ENCODE measurements at regions not wholly inside any gene's neighbourhood (a gene's known extent, or its start where the extent isn't known, plus 50 kb on each side); places are given as distances from the start of the nearest gene placed in this dataset.

GRCh38 chr12:116372815-116373214 is 95.3 kb upstream of the MED13L start:
- no peak overlapping the region for H3K4me3 Mint-ChIP-seq
- peaks cover 4% of the 10 kb centered on the region for H3K9me3 Mint-ChIP-seq
- intact Hi-C loops (cut with micrococcal nuclease), result no loop called here
- TF ChIP-seq CTCF (IDR thresholded peaks at IDR 0.05), result no peak
- H3K27me3 Mint-ChIP-seq, result no peaks in the 10 kb centered on the region
- DNase-seq (no peak), ATAC-seq (no peak)
- no peak overlapping the region for H3K27ac Mint-ChIP-seq
- no peaks in the 10 kb centered on the region for H3K36me3 Mint-ChIP-seq (ENCODE audit: low read depth)
- POLR2A ChIA-PET, result no interaction called here
- CTCF ChIA-PET, result no interaction called here
- H3K4me1 Mint-ChIP-seq (ENCODE audit: low read depth), result peaks cover 11% of the 10 kb centered on the region

- DNase-seq, result no peak
- TF ChIP-seq CTCF (IDR thresholded peaks at IDR 0.05), result no peak
- H3K4me3 Mint-ChIP-seq, result no peak overlapping the region
- ATAC-seq, result no peak
- no peak overlapping the region for H3K27ac Mint-ChIP-seq
- no peaks in the 10 kb centered on the region for H3K27me3 Mint-ChIP-seq
- H3K36me3 Mint-ChIP-seq (ENCODE audit: low read depth), result no peaks in the 10 kb centered on the region
- peaks cover 11% of the 10 kb centered on the region for H3K4me1 Mint-ChIP-seq (ENCODE audit: low read depth)
- CTCF ChIA-PET, result no interaction called here
- intact Hi-C loops (cut with micrococcal nuclease), result no loop called here
- H3K9me3 Mint-ChIP-seq, result peaks cover 4% of the 10 kb centered on the region
- POLR2A ChIA-PET, result no interaction called here
These were observed 96.2 kb upstream of the MED13L start for GRCh38 chr12:116373572-116374206.

- Mint-ChIP-seq H3K4me1 (ENCODE audit: low read depth) (peaks cover 11% of the 10 kb centered on the region), H3K27ac (no peak overlapping the region), H3K4me3 (no peak overlapping the region), H3K36me3 (ENCODE audit: low read depth) (no peaks in the 10 kb centered on the region), H3K27me3 (no peaks in the 10 kb centered on the region), H3K9me3 (peaks cover 4% of the 10 kb centered on the region)
- ATAC-seq, result no peak
- no peak for DNase-seq
- intact Hi-C loops (cut with micrococcal nuclease), result no loop called here
- ChIA-PET CTCF (no interaction called here), POLR2A (no interaction called here)
- TF ChIP-seq CTCF (IDR thresholded peaks at IDR 0.05), result no peak
These were observed 96.7 kb upstream of the MED13L start for GRCh38 chr12:116374207-116374606.

DNA sequence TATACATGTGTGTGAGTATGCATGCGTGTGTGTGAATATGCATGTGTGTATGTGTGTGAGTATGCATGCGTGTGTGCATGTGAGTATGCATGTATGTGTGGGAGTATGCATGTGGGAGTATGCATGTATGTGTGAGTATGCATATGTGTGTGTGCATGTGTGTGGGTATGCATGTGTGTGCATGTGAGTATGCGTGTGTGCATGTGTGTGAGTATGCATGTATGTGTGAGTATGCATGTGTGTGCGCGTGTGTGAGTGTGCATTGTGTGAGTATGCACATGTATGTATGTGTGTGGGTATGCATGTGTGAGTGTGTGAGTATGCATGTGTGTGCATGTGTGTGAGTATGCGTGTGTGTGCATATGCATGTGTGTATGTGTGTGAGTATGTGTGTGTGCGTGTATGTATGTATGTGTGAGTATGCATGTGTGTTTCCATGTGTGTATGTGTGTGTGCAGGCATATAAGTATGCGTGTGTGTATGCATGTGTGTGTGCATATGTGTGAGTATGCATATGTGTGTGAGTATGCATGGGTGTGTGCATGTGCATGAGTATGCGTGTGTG is 97.9 kb upstream of the MED13L start:
- CTCF ChIA-PET, result no interaction called here
- intact Hi-C loops (cut with micrococcal nuclease), result no loop called here

More for the DNA sequence above, 97.9 kb upstream of the MED13L start:
- Mint-ChIP-seq H3K9me3 (peaks cover 4% of the 10 kb centered on the region), H3K36me3 (ENCODE audit: low read depth) (no peaks in the 10 kb centered on the region), H3K27ac (no peak overlapping the region), H3K4me3 (no peak overlapping the region), H3K27me3 (no peaks in the 10 kb centered on the region), H3K4me1 (ENCODE audit: low read depth) (peaks cover 11% of the 10 kb centered on the region)
- POLR2A ChIA-PET, result no interaction called here
- ATAC-seq (no peak), DNase-seq (no peak)
- TF ChIP-seq CTCF (IDR thresholded peaks at IDR 0.05), result no peak
